IgD-negative memory B cell (primary cell): ENCODE measurements at regions not wholly inside any gene's neighbourhood (a gene's known extent, or its start where the extent isn't known, plus 50 kb on each side); places are given as distances from the start of the nearest gene placed in this dataset.

Source experiments
- H3K27ac Mint-ChIP-seq, 3 donors: one replicate each; pipeline ENCODE4 v1.8.0; 2020 to 2022; ENCODE audit warnings: mild to moderate bottlenecking in 3 of 3, mixed read lengths in 3 of 3, moderate library complexity in 1 of 3
- H3K27me3 Mint-ChIP-seq: one replicate; pipeline ENCODE4 v1.8.0; 2021; ENCODE audit warnings: mixed read lengths
- H3K36me3 Mint-ChIP-seq: one replicate; pipeline ENCODE4 v1.8.0; 2020; ENCODE audit warnings: mild to moderate bottlenecking, mixed read lengths
- H3K4me1 Mint-ChIP-seq, 3 donors: one replicate each; pipeline ENCODE4 v1.8.0; 2020 to 2022; ENCODE audit warnings: mixed read lengths in 3 of 3, mild to moderate bottlenecking in 1 of 3
- H3K4me3 Mint-ChIP-seq, 4 donors: one replicate each; pipeline ENCODE4 v1.8.0; 2020 to 2022; ENCODE audit warnings: mild to moderate bottlenecking in 4 of 4, mixed read lengths in 4 of 4, moderate library complexity in 3 of 4
- H3K9me3 Mint-ChIP-seq, 3 donors: one replicate each; pipeline ENCODE4 v1.8.0; 2020 to 2021; ENCODE audit warnings: mixed read lengths in 3 of 3, mild to moderate bottlenecking in 1 of 3

DNA sequence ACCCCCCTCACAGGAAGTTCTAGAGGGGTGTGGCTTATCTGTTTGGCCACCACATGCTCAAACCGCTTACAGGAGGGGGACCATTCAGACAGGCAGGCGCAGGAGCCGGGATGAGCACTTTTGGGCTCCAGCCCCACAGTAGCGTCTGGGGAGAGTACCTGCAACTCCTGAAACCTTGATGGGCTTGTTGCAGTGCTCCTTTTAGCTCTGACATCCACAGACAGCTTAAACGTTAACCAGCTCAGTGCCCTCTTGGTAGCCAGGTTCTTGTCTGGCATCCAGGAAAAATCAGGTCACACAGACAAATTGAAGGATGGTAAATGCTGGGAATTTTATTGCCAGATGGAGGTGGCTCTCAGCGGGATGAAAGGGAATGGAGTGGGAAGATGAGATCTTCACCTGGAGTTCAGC lies 326.3 kb downstream of the ETS1 start:
- H3K27ac Mint-ChIP-seq: peak overlapping the region; percentile 0 to 91 (median 75)
- H3K36me3 Mint-ChIP-seq: peaks cover 1% of the 10 kb centered on the region
- H3K4me1 Mint-ChIP-seq: peaks cover 58 to 67% (median 67%) of the 10 kb centered on the region in 3 donors
- H3K27me3 Mint-ChIP-seq: no peaks in the 10 kb centered on the region
- H3K9me3 Mint-ChIP-seq: no peaks in the 10 kb centered on the region
- peak overlapping the region; percentile 38 to 94 (median 82) for H3K4me3 Mint-ChIP-seq

DNA sequence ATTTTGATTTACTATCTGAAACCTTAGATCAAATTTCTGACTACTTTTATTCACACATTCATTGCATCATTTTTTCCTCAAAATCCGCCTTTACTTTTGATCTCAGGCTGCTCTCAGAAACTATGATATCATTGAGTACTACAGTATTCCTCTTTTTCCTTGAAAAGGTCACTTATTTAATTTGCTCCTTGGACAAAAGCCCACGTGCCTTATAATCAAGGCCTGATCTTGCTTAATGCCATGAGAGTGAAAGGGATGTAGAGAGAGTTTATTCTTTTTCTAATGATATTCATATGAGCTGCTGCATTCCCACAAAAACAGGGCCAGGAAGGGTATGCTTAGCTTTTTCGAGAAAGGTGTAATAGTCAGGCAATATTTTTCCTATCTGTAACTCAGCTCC lies 327.0 kb downstream of the ETS1 start:
- no peaks in the 10 kb centered on the region for H3K9me3 Mint-ChIP-seq
- H3K4me3 Mint-ChIP-seq: peak overlapping the region in 3 of 4 donors; percentile 46 to 94 (median 78)
- H3K4me1 Mint-ChIP-seq: peaks cover 65 to 73% (median 69%) of the 10 kb centered on the region in 3 donors
- peaks cover 3% of the 10 kb centered on the region for H3K36me3 Mint-ChIP-seq
- peak overlapping the region; percentile 35 to 91 (median 75) for H3K27ac Mint-ChIP-seq
- no peaks in the 10 kb centered on the region for H3K27me3 Mint-ChIP-seq

DNA sequence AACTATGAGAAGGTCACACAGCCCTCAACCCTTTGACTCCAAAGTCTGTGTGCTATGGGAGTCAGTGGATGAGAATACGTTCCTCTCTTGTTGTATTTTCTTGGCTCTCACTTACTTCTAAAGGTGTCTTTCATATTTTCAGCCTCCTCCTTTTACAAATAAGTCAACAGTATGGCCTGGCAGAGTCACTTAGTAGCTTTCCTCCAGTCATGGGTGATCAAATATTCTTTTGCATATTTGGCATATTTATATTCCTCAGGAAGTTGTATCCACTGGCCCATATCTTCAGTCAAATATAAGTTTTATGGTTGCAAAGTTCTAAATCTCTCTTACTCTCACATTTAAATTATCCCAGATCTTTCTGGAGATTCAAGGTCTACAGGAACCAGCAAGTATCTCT lies 327.5 kb downstream of the ETS1 start:
- no peaks in the 10 kb centered on the region for H3K9me3 Mint-ChIP-seq
- H3K36me3 Mint-ChIP-seq: peaks cover 4% of the 10 kb centered on the region
- H3K27ac Mint-ChIP-seq: peak overlapping the region; percentile 28 to 75 (median 59)
- H3K4me3 Mint-ChIP-seq: peak overlapping the region in 3 of 4 donors; percentile 46 to 94 (median 78)
- peaks cover 68 to 73% (median 69%) of the 10 kb centered on the region in 3 donors for H3K4me1 Mint-ChIP-seq
- no peaks in the 10 kb centered on the region for H3K27me3 Mint-ChIP-seq

DNA sequence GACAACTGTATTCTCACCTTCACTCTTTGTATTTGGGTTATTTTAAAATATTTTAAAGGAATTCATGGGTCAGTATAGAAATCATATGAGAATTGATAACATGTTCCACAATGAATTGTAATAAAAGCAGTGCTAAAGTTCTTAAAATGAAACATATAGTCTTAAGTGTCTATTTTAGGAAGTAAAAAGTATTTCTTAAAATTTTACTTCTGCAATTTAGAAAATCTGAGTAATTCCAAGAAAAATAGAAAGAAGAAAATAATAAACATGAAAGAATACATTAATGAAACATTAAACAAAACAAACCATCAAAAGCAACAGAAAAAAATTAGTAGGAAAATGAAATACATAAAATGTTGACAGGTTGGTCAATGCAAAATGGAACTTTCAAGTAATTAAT lies 332.4 kb downstream of the ETS1 start:
- Mint-ChIP-seq H3K4me1 (peaks cover 40 to 42% (median 40%) of the 10 kb centered on the region in 3 donors), H3K9me3 (no peaks in the 10 kb centered on the region), H3K27me3 (no peaks in the 10 kb centered on the region), H3K4me3 (peak overlapping the region in 1 of 4 donors; percentile 24), H3K27ac (no peak overlapping the region), H3K36me3 (peaks cover 10% of the 10 kb centered on the region)

DNA sequence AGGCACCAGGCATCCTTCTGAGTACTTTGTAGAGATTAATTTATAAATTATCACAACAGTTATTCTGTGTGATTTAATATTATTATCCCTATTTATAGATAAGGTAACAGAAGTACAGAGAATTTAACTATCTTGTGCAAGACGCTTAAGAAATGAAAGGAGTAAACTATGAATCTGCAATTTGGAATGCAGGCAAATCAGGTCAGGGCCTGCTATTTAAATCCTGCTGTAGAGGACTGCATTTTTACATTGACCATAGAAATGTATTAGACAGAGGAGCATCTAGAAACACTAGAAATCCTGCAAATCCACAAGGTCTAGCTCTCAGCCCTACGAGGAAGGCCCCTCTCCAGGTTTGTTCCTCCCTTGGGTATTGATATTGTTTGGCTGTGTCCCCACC lies 336.2 kb downstream of the ETS1 start:
- Mint-ChIP-seq H3K4me1 (peaks cover 10 to 18% (median 11%) of the 10 kb centered on the region in 3 donors), H3K27ac (no peak overlapping the region), H3K36me3 (peaks cover 10% of the 10 kb centered on the region), H3K9me3 (no peaks in the 10 kb centered on the region), H3K27me3 (no peaks in the 10 kb centered on the region), H3K4me3 (no peak overlapping the region)

DNA sequence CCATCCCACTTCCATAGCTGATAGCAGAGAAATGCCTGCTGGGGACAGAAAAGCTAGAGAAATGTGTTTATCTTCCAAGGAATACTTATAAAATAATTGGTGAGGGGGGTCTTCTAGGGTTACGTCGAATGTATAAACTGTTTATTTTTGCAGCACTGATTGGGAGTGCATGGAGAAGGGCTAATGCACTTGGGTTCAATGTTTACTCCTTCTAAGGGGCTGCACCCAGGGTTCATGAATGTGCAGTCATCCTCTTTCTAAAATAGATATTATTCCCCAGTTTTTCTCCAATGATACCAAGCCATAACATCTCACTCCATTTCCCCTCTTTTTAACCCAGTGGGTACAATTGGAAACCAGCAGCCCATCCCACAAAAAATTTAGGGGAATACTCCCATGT lies 336.9 kb downstream of the ETS1 start:
- peaks cover 8% of the 10 kb centered on the region for H3K36me3 Mint-ChIP-seq
- no peak overlapping the region for H3K4me3 Mint-ChIP-seq
- H3K27me3 Mint-ChIP-seq: no peaks in the 10 kb centered on the region
- peaks cover 4 to 11% (median 6%) of the 10 kb centered on the region in 3 donors for H3K4me1 Mint-ChIP-seq
- H3K27ac Mint-ChIP-seq: no peak overlapping the region
- no peaks in the 10 kb centered on the region for H3K9me3 Mint-ChIP-seq

DNA sequence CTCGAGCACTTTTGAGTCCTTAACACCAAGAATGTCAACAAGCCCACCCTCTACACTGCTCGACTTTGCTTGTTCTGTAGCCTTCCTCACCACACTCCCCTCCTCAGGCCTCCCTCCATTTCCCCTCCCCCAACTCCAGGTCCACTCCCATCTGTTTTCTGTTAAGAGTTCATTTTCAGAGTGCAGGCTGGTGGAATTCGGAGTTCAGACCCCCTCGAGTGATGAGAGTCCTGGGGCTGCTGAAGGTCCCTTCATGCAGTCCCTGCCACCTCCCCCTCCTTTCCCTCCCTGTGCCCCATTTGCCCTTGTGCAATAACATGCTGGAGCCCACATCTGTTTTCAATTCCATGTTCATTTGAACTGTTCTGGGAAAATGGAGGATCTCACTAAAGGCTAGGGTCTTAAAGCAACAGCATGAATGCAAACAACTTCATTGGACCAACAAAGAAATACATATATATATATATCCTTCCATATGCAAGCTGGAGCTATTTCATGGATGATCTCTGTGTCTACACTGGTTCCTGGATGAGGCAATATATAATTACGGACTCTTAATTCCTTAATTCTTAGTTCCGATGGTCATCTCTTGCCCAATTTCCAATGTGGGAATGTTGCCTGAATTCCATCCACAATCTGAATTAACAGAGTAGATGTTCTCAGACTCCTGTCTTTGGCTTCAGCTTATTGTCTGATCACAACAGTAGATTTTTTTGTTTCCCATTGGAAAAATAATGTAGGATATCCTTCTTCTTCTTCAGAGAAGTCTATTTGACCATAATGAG lies 340.4 kb downstream of the ETS1 start:
- no peak overlapping the region for H3K27ac Mint-ChIP-seq
- peaks cover 0 to 3% (median 0%) of the 10 kb centered on the region in 3 donors for H3K4me1 Mint-ChIP-seq
- peaks cover 2% of the 10 kb centered on the region for H3K36me3 Mint-ChIP-seq
- no peaks in the 10 kb centered on the region for H3K9me3 Mint-ChIP-seq
- no peaks in the 10 kb centered on the region for H3K27me3 Mint-ChIP-seq
- H3K4me3 Mint-ChIP-seq: no peak overlapping the region

DNA sequence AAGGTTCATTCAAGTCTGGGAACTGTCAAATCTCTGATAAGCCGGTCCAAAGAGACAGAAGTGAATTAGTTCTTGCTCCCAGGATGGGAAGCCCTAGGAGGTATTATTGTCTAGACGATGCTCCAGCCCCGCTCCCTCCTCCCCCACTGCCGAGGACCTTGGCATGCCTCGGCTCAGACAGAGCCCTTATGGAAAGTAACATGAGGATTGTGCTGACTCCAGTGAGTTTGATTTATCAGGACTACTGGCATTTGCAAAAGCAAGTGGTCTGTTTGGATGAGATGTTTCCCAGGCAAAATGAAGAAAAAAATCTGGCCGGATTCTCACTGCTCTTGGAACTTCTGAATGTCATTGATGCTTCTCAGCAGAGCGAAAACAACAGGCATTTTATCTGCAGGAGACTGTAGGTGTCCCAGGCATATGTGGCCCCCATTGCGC lies 341.0 kb downstream of the ETS1 start:
- Mint-ChIP-seq H3K4me3 (no peak overlapping the region), H3K4me1 (peaks cover 0 to 2% (median 0%) of the 10 kb centered on the region in 3 donors), H3K36me3 (no peaks in the 10 kb centered on the region), H3K9me3 (no peaks in the 10 kb centered on the region), H3K27ac (no peak overlapping the region), H3K27me3 (no peaks in the 10 kb centered on the region)

DNA sequence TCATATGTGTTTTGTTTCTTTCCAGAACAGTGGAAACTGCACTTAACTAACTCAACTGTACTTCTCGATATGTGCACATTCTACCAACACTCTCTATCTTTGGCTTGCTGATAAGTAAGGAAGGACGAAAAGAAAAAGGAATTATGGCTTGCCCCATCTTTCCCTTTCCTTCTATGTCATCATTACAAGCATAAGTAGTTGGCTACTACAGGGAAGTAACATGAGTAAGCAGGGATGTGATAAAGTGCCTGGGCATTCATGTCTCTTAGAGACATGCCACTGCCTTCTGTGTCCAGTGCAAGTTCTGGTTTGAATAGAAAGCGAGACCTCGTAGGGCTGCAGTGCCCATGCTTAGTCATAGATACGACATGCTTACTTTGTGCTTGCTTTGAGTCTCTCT lies 342.5 kb downstream of the ETS1 start:
- H3K27me3 Mint-ChIP-seq: no peaks in the 10 kb centered on the region
- no peaks in the 10 kb centered on the region for H3K36me3 Mint-ChIP-seq
- H3K4me3 Mint-ChIP-seq: peak overlapping the region in 1 of 4 donors; percentile 18
- H3K27ac Mint-ChIP-seq: no peak overlapping the region
- H3K4me1 Mint-ChIP-seq: peaks cover 0 to 2% (median 0%) of the 10 kb centered on the region in 3 donors
- no peaks in the 10 kb centered on the region for H3K9me3 Mint-ChIP-seq

DNA sequence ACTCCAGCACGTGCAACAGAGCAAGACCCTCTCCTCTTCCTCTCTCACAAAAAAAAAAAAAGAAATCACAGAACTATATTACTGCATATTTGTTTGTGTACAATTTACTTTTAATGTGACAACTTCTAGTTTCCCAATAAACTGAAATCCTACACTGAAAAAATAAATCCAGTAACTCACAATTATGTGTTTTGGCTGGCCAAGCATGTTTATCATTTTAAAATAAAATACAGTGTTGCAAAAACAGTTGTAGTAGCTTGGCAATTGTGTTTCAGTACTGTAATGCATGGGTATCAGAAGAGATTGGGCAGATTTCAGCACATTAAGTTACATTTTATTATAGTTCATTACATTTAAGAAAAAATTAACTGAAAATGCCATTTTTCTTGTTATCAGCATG lies 344.9 kb downstream of the ETS1 start:
- H3K4me1 Mint-ChIP-seq: peaks cover 10 to 16% (median 11%) of the 10 kb centered on the region in 3 donors
- no peaks in the 10 kb centered on the region for H3K27me3 Mint-ChIP-seq
- H3K9me3 Mint-ChIP-seq: no peaks in the 10 kb centered on the region
- no peaks in the 10 kb centered on the region for H3K36me3 Mint-ChIP-seq
- H3K27ac Mint-ChIP-seq: no peak overlapping the region
- H3K4me3 Mint-ChIP-seq: no peak overlapping the region

DNA sequence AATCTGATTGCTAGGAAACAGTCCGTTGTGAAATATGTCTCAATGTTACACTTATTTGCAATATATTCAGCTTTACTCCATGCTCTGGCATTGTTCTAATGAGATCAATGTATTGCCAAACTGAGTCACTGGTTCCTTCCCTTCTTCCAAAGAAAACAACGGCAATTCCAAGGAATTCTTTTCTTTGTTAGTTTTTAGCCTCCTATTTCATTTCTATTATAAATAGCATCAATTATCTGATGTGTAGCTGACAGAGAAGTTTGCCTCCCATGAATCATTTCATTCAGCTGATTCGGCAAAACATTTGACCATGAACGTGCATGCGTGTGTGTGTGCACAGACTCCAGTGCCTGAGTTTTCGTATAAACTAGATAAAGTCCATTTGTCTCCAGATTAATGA lies 346.8 kb downstream of the ETS1 start:
- Mint-ChIP-seq H3K4me3 (no peak overlapping the region), H3K9me3 (no peaks in the 10 kb centered on the region), H3K27me3 (no peaks in the 10 kb centered on the region), H3K27ac (no peak overlapping the region), H3K36me3 (no peaks in the 10 kb centered on the region), H3K4me1 (peaks cover 9 to 16% (median 14%) of the 10 kb centered on the region in 3 donors)

DNA sequence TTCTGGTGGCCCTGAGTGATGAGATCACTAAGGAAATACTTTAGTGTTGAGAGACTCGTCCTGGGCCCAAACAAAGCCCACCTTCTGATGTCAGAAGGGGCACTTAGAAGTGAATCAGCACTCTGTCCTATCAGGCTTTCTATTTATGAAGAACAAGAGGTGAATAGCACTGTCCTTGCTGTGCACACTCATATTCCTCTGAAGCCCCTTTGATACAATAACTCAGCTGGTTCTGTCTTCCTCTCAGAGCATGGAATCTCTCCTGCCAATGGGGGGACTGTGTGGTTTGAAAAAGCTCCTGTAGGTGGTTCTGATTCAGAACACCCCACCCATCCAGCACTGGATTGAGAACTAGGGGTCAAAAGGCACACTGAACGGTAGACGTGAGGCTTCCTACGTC lies 348.1 kb downstream of the ETS1 start:
- H3K4me1 Mint-ChIP-seq: peaks cover 9 to 16% (median 14%) of the 10 kb centered on the region in 3 donors
- H3K9me3 Mint-ChIP-seq: no peaks in the 10 kb centered on the region
- H3K36me3 Mint-ChIP-seq: no peaks in the 10 kb centered on the region
- peak overlapping the region in 3 of 4 donors; percentile 42 to 82 (median 81) for H3K4me3 Mint-ChIP-seq
- H3K27me3 Mint-ChIP-seq: no peaks in the 10 kb centered on the region
- H3K27ac Mint-ChIP-seq: peak overlapping the region in 2 of 3 donors; percentile 80

DNA sequence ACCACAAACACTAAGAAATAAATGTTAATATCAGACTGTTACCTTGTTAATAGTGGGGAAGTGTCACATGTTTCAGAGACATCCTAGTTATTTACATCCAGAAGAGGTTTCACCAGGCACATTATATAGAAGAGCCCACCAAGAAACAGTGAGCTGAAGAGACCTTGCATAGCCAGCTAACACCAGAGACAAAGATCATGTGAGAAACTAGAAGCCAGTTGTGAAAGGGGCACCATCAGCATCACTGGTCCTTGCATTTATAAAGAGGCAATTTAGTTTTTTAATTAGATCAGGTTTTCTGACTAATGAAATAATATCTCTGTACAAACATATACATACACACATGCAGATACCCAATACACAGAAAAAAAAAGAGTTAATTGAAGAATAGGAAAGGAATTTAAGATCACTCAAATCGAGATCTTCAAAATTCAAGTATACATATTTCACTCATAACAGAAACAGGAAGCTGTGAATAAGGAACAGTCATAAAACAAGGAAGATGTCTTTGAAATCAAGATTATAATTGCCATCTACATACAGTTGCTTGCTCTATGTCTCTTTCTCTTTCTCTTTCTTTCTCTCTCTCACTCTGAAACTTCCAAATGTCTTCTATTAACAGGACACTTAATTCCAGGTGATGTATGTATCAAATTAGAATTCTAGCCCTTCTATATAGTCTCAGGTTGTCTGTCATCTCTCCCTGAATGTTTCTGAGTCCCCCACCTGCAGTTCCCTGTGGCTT lies 348.7 kb downstream of the ETS1 start:
- peaks cover 9 to 16% (median 14%) of the 10 kb centered on the region in 3 donors for H3K4me1 Mint-ChIP-seq
- peak overlapping the region in 3 of 4 donors; percentile 42 to 82 (median 81) for H3K4me3 Mint-ChIP-seq
- H3K36me3 Mint-ChIP-seq: no peaks in the 10 kb centered on the region
- no peaks in the 10 kb centered on the region for H3K27me3 Mint-ChIP-seq
- H3K27ac Mint-ChIP-seq: peak overlapping the region in 2 of 3 donors; percentile 80
- no peaks in the 10 kb centered on the region for H3K9me3 Mint-ChIP-seq

DNA sequence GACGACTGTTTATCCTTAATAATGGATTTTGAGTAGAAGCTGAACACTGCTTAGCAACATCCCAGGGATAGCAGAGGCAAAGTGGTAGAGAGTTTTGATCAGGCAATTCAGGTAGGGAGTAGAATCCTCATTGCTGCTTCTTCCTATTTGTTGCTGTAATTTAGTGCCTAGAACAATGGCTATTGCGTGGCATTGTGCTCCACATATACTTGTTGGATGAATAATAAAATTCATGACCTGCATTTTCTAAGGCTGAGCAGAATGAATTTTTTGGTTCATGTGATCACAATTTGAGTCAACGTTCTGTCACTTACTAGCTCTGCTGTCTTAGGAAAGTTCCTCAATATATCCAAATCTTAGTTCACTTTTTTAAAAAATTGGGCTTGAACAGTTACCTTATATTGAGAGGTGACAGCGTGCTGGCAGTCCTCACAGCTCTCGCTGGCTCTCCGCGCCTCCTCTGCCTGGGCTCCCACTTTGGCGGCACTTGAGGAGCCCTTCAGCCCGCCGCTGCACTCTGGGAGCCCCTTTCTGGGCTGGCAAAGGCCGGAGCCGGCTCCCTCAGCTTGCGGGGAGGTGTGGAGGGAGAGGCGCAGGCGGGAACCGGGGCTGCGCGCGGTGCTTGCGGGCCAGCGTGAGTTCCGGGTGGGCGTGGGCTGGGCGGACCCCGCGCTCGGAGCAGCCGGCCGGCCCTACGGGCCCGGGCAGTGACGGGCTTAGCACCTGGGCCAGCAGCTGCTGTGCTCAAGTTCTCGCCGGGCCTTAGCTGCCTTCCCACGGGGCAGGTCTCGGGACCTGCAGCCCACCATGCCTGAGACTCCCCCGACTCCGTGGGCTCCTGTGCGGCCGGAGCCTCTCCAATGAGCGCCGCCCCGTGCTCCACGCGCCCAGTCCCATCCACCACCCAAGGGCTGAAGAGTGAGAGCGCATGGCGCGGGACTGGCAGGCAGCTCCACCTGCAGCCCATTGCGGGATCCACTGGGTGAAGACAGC lies 350.6 kb downstream of the ETS1 start:
- H3K4me3 Mint-ChIP-seq: peak overlapping the region in 1 of 4 donors; percentile 27
- H3K36me3 Mint-ChIP-seq: peaks cover 4% of the 10 kb centered on the region
- H3K27ac Mint-ChIP-seq: no peak overlapping the region
- H3K4me1 Mint-ChIP-seq: peaks cover 9 to 16% (median 14%) of the 10 kb centered on the region in 3 donors
- no peaks in the 10 kb centered on the region for H3K27me3 Mint-ChIP-seq
- peaks cover 0 to 3% (median 0%) of the 10 kb centered on the region in 3 donors for H3K9me3 Mint-ChIP-seq
